Liver (tissue), 8 donors: ENCODE measurements at regions not wholly inside any gene's neighbourhood (a gene's known extent, or its start where the extent isn't known, plus 50 kb on each side); places are given as distances from the start of the nearest gene placed in this dataset.

Experiments used
- DNase-seq: peaks from one replicate; pipeline ENCODE4 v3.0.0-alpha.2; 2017; ENCODE audit warnings: low spot score
- H3K27ac ChIP-seq, 2 donors: one replicate each; pipeline ENCODE4 v1.7.0; 2013; ENCODE audit warnings: inconsistent platforms in 2 of 2, low read length in 2 of 2, control low read depth in 1 of 2, low read depth in 1 of 2, mild to moderate bottlenecking in 1 of 2
- H3K27me3 ChIP-seq, 4 donors: one replicate each; pipeline versions ENCODE4 v1.6.1 to v1.7.0; 2013; ENCODE audit warnings: low read length in 3 of 4, inconsistent platforms in 1 of 4, mild to moderate bottlenecking in 1 of 4, moderate library complexity in 1 of 4; ENCODE audit not compliant: control insufficient read depth in 4 of 4, insufficient read depth in 4 of 4
- H3K36me3 ChIP-seq, 4 donors: one replicate each; pipeline versions ENCODE4 v1.6.1 to v1.7.0; 2013; ENCODE audit warnings: low read length in 3 of 4, mild to moderate bottlenecking in 3 of 4, low read depth in 1 of 4, moderate library complexity in 1 of 4; ENCODE audit not compliant: control insufficient read depth in 4 of 4, insufficient read depth in 3 of 4
- H3K4me1 ChIP-seq, 4 donors: one replicate each; pipeline versions ENCODE4 v1.6.1 to v1.7.0; 2013; ENCODE audit warnings: low read length in 3 of 4, mild to moderate bottlenecking in 3 of 4, moderate library complexity in 1 of 4; ENCODE audit not compliant: control insufficient read depth in 4 of 4, insufficient read depth in 4 of 4
- H3K4me3 ChIP-seq, 3 donors: one replicate each; pipeline versions ENCODE4 v1.6.1 to v1.7.0; 2013; ENCODE audit warnings: low read length in 3 of 3, control low read depth in 1 of 3, low read depth in 1 of 3, mild to moderate bottlenecking in 1 of 3
- H3K9ac ChIP-seq, 2 donors: one replicate each; pipeline ENCODE4 v1.7.0; 2013; ENCODE audit warnings: low read length in 2 of 2, mild to moderate bottlenecking in 2 of 2, moderate library complexity in 2 of 2, control low read depth in 1 of 2, low read depth in 1 of 2
- H3K9me3 ChIP-seq, 4 donors: one replicate each; pipeline versions ENCODE4 v1.6.1 to v1.7.0; 2013; ENCODE audit warnings: low read length in 3 of 4; ENCODE audit not compliant: control insufficient read depth in 4 of 4
- FOXA1 ChIP-seq: IDR thresholded peaks from 2 replicates; pipeline ENCODE4 v1.6.1; 2016; ENCODE audit warnings: antibody characterized with exemption
- GABPA ChIP-seq, 2 donors: IDR thresholded peaks in 1 of 2; conservative IDR thresholded peaks in 1 of 2; 2 replicates each; pipeline ENCODE4 v1.6.1; 2016; ENCODE audit warnings: antibody characterized with exemption in 2 of 2, mild to moderate bottlenecking in 1 of 2, moderate library complexity in 1 of 2
- HNF4G ChIP-seq: IDR thresholded peaks from 2 replicates; pipeline ENCODE4 v1.6.1; 2016; ENCODE audit warnings: antibody characterized with exemption
- JUND ChIP-seq, 2 donors: IDR thresholded peaks; 2 replicates each; pipeline ENCODE4 v1.6.1; 2016; ENCODE audit warnings: antibody characterized with exemption in 2 of 2
- NR2F2 ChIP-seq: IDR thresholded peaks from 2 replicates; pipeline ENCODE4 v1.6.1; 2016; ENCODE audit warnings: antibody characterized with exemption
- RAD21 ChIP-seq, 2 donors: IDR thresholded peaks; 2 replicates each; pipeline ENCODE4 v1.6.1; 2016; ENCODE audit warnings: antibody characterized with exemption in 2 of 2, mild to moderate bottlenecking in 2 of 2
- RXRA ChIP-seq, 2 donors: IDR thresholded peaks; 2 replicates each; pipeline ENCODE4 v1.6.1; 2017 to 2018; ENCODE audit warnings: antibody characterized with exemption in 2 of 2, mild to moderate bottlenecking in 1 of 2
- TAF1 ChIP-seq: conservative IDR thresholded peaks from 2 replicates; pipeline ENCODE4 v1.6.1; 2016; ENCODE audit warnings: antibody characterized with exemption, mild to moderate bottlenecking
- YY1 ChIP-seq: IDR thresholded peaks from 2 replicates; pipeline ENCODE4 v1.6.1; 2016; ENCODE audit warnings: antibody characterized with exemption, mild to moderate bottlenecking
- WGBS: extraction: QIAGEN DNeasy Blood & Tissue Kit; methylation state at CpG from one replicate; pipeline ENCODE4 v1.1.7; 2013; 5-methylcytosine and 5-hydroxymethylcytosine counted together
- TF ChIP-seq, protein P1 (sequence below): IDR thresholded peaks from 2 replicates; pipeline ENCODE4 v1.6.1; 2016; ENCODE audit warnings: antibody characterized with exemption
- TF ChIP-seq, protein P2 (sequence below): IDR thresholded peaks from 2 replicates; pipeline ENCODE4 v1.6.1; 2016; ENCODE audit warnings: antibody characterized with exemption
- TF ChIP-seq, protein P3 (sequence below): IDR thresholded peaks from 2 replicates; pipeline ENCODE4 v1.6.1; 2016; ENCODE audit warnings: antibody characterized with exemption
- TF ChIP-seq, protein P4 (sequence below): fragments of 150-350 bp; IDR thresholded peaks from 2 replicates; pipeline ENCODE4 v1.5.1; 2017; ENCODE audit warnings: improper control_type of control experiment, low read depth, low read length; ENCODE audit not compliant: missing input control
- donor health status: healthy.
- donor health status: healthy.
- donor health status: healthy.
- donor health status: healthy.
- donor health status: healthy.

DNA sequence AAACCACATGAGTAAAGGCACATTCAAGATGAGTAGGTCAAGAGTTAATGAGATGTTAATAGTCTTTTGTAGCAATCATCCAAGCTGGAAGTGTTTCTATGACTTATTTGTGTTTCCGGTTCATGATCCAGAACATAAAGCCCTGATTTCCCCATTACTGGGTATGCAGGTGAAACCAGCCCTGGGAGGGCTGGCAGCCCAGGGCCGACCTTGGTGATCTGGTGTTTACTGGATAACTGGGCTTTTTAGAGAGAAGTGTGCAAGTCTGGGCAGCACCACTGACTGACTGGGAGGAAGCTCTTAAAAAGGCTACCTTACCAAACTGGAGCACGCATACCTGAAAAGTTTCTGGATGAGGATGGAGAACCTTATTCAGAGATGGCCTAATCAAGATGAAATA is 431.6 kb upstream of the VRK2 start:
- TF ChIP-seq FOXA1 (no peak), RXRA (IDR thresholded peaks at IDR 0.05) (no peak), TAF1 (no peak)
- TF ChIP-seq, protein P1, sequence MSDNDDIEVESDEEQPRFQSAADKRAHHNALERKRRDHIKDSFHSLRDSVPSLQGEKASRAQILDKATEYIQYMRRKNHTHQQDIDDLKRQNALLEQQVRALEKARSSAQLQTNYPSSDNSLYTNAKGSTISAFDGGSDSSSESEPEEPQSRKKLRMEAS: no peak
- Histone ChIP-seq H3K4me3 (no peak overlapping the region), H3K27ac (no peak overlapping the region), H3K36me3 (no peaks in the 10 kb centered on the region), H3K27me3 (no peaks in the 10 kb centered on the region), H3K9ac (no peak overlapping the region), H3K4me1 (no peaks in the 10 kb centered on the region), H3K9me3 (no peaks in the 10 kb centered on the region)
- 88% methylated on average over 3 of the region's 3 CpGs for WGBS
- no peak for DNase-seq

DNA sequence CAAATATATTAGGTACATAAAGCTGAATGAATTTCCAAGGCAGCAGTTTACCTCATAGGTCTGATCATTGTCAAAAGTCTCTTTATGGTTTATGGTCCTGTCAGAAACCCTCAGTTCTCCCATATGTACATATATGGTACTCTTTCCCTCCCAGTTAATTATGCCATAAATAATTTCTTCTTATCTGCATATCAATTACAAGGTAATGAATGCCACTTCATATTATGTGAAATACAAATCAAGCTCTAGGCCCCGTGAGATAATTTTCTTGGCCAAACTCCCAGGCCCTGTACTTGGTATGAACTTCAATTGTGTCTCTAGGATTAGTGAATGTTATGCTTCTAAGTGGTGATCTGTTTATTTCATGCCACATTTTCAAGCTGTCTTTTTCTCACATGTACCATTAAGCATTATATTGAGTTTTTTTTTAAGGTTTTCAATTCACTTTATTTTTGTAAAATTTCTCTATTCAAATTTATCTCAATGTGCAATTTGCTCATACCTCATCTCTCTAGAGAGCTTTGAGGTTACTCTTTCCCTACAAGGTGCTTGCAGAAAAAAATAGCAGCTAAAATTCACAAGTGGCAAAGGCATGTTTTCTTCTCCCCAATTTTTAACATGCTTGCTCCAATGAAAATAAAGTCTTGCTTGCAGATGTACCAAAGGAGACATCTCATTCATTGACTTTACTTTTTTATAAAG is 430.6 kb upstream of the VRK2 start:
- no peak overlapping the region for H3K9ac ChIP-seq
- no peaks in the 10 kb centered on the region for H3K27me3 ChIP-seq
- H3K4me3 ChIP-seq: no peak overlapping the region
- H3K27ac ChIP-seq: no peak overlapping the region
- 65% methylated on average over 1 of the region's 1 CpG for WGBS
- no peak for TF ChIP-seq RXRA (IDR thresholded peaks at IDR 0.05)
- TF ChIP-seq RAD21 (IDR thresholded peaks at IDR 0.05): no peak
- no peak for TF ChIP-seq FOXA1
- TF ChIP-seq YY1: no peak
- no peak for TF ChIP-seq NR2F2
- TF ChIP-seq HNF4G: no peak
- no peak for TF ChIP-seq JUND (IDR thresholded peaks at IDR 0.05)
- TF ChIP-seq, protein P2, sequence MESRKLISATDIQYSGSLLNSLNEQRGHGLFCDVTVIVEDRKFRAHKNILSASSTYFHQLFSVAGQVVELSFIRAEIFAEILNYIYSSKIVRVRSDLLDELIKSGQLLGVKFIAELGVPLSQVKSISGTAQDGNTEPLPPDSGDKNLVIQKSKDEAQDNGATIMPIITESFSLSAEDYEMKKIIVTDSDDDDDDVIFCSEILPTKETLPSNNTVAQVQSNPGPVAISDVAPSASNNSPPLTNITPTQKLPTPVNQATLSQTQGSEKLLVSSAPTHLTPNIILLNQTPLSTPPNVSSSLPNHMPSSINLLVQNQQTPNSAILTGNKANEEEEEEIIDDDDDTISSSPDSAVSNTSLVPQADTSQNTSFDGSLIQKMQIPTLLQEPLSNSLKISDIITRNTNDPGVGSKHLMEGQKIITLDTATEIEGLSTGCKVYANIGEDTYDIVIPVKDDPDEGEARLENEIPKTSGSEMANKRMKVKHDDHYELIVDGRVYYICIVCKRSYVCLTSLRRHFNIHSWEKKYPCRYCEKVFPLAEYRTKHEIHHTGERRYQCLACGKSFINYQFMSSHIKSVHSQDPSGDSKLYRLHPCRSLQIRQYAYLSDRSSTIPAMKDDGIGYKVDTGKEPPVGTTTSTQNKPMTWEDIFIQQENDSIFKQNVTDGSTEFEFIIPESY: no peak
- TF ChIP-seq, protein P1: no peak
- TF ChIP-seq, protein P3, sequence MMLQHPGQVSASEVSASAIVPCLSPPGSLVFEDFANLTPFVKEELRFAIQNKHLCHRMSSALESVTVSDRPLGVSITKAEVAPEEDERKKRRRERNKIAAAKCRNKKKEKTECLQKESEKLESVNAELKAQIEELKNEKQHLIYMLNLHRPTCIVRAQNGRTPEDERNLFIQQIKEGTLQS: no peak
- TF ChIP-seq, protein P4, sequence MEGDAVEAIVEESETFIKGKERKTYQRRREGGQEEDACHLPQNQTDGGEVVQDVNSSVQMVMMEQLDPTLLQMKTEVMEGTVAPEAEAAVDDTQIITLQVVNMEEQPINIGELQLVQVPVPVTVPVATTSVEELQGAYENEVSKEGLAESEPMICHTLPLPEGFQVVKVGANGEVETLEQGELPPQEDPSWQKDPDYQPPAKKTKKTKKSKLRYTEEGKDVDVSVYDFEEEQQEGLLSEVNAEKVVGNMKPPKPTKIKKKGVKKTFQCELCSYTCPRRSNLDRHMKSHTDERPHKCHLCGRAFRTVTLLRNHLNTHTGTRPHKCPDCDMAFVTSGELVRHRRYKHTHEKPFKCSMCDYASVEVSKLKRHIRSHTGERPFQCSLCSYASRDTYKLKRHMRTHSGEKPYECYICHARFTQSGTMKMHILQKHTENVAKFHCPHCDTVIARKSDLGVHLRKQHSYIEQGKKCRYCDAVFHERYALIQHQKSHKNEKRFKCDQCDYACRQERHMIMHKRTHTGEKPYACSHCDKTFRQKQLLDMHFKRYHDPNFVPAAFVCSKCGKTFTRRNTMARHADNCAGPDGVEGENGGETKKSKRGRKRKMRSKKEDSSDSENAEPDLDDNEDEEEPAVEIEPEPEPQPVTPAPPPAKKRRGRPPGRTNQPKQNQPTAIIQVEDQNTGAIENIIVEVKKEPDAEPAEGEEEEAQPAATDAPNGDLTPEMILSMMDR: no peak
- no peak for TF ChIP-seq GABPA (IDR thresholded peaks at IDR 0.05 in 1 of 2, conservative IDR thresholded peaks at IDR 0.05 in 1 of 2)
- no peaks in the 10 kb centered on the region for H3K4me1 ChIP-seq
- H3K9me3 ChIP-seq: no peaks in the 10 kb centered on the region
- no peak for DNase-seq
- no peaks in the 10 kb centered on the region for H3K36me3 ChIP-seq

DNA sequence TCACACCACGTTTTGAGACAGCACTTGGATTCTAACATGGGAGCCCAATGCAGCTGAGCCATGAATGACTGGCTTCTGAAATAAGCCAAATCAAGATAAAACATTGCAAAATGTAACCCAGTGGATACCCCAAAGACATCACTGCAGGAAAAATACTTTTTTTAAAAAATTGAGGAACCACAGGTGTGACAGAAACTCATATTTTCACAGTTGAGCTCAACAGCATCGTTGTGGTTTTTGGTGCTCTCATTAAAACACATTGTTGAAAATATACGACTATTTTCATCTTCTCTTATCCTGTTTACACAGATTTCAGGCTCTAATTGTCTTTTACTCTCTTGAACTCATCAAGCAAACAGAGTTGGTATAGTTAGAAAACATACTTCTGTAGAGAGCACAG is 429.3 kb upstream of the VRK2 start:
- WGBS: 63% methylated on average over 3 of the region's 3 CpGs
- Histone ChIP-seq H3K9ac (no peak overlapping the region), H3K27ac (no peak overlapping the region), H3K27me3 (no peaks in the 10 kb centered on the region), H3K9me3 (no peaks in the 10 kb centered on the region), H3K4me3 (no peak overlapping the region), H3K4me1 (no peaks in the 10 kb centered on the region), H3K36me3 (no peaks in the 10 kb centered on the region)
- TF ChIP-seq TAF1 (no peak), GABPA (IDR thresholded peaks at IDR 0.05 in 1 of 2, conservative IDR thresholded peaks at IDR 0.05 in 1 of 2) (no peak)
- no peak for DNase-seq
